GM21717 (cell line): ENCODE measurements at regions not wholly inside any gene's neighbourhood (a gene's known extent, or its start where the extent isn't known, plus 50 kb on each side); places are given as distances from the start of the nearest gene placed in this dataset.

ENCODE experiments used
- ATAC-seq: cut with Tn5 transposase; IDR thresholded peaks from one replicate; pipeline ENCODE4 v1.9.1; 2021; ENCODE audit warnings: mild to moderate bottlenecking, moderate library complexity; ENCODE audit not compliant: unreplicated experiment

DNA sequence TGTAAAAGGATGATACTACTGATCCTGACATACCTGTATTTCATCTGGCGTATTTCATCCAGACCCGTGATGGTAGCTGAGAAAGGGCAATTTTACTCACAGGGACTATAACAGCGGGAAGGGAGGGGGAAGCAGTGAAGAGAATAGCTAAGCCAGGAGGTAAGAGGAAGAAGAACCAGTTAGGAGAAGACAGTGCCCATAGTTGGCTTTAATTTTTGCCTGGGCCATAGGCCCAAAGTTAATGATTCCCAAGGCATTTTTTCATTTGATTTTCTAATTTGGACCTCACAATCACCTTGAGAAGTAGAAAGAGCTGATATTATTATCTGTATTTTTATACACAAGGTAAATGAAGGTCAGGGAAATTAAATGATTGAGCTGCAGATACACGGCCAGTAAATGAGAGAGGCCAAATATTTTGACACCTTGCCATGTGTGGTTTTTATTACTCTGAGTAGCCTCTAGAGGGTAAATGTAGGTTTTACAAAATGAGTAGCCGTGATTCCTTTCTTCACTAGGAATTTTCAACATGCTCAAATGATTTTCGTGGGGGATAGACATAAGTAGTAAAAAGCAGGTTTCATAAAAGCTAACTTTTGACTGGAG is 382.2 kb downstream of the FUT8 start:
- ATAC-seq: no peak

DNA sequence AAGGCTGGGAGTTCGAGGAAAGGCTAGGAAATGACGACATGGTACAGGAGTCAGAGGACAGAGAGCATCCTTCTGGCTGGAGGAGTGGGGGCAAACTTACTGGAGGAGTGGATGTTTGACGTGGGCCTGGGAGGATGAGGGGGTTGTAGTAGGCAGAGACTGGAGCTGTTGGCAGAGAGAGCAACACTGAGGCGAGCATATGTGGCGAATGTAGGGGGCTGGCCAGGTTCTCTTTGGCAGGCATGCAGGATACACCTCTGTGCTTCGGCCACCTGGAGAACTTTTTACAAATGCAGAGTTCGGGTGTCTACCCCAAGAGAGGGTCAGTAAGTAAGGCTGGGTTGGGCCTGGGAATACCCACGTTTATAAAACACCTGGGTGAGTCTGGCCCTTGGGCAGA is 385.7 kb downstream of the FUT8 start:
- no peak for ATAC-seq

DNA sequence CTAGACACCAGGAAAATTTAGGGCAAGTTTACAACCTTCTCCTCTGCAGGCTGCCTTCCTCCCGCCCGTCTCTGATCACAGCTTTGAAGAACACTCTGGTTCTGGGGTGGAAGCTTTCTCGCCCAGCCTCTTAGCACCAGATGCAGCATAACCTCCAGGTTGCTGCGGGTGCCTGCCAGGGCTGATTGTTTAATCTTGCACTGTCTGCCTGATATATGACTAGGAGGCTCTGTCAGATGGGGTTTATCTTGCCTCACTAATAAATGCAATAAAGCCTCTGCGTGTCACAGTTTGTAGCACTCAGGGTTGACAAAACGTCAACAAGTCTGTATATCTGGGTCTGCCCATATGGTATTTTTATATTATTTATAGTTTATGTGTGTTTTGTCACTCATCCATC is 388.2 kb downstream of the FUT8 start:
- ATAC-seq: no peak

DNA sequence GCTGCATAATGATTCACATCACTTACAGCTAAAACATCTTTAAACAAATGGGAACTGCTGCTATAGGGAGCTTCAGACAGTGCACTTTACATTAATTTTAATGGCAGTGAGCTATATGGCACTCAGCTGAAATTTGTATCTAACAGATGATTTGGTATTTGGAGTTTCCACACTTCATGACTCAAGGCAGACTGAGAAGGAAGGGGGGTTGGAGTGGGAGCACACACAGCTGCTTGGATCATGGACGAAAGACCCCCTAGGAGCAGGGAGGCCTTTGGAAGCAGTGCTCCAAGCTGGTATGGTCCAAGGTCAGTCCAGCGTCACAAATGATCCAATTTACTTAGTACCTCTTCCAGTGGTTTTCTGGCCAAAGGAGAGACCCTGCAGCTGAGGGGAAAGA is 389.7 kb downstream of the FUT8 start:
- ATAC-seq: no peak

DNA sequence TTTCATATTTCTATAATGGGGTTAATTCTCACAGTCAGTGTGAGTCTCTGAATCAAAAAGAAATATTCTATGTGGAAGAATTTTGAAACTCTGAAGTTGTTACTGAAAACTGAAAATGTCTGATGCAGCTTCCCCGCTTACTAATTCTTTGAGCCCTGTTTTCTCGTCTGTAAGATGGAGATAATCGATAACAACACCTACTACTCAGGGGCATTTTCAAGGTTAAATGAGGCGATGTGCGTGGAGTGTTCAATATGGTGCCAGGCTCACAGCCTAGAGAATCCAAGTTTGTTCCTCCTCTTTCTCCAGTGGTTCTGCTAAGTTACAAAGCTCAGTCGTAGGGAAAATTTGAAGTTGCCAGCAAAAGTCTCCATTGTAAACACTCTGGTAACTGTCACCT is 391.4 kb downstream of the FUT8 start:
- no peak for ATAC-seq

DNA sequence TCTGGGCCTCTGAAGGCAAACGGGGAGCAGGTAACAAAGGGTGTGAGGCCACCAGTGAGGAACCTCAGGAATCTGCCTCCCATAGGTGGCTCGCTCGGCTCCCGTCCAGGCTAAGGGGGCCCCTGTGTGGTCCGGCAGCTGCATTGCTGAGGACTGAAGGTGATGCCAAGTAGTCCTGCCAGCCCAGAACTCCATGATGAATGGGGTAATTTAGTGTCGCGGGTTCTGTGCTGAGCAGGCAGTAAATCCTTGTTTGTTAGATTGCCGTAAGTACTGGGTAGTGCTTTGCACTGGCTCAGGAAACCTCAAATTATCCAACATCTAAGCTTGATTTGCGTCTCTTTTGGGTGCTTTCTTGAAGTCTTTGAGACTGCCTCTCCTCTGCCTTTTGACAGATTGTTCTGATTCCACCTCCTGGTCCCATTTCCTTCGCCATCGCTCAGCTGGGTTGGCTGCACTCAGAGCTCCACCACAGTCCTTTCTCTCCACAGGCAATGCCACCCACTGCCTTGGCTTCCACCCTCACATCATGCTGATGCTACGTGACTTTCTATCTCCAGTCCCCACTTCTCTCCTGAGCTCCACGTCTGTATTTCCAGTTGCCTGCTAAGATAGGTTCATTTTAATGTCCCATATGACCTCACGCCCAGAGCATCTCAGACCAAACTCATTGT is 392.0 kb downstream of the FUT8 start:
- no peak for ATAC-seq

DNA sequence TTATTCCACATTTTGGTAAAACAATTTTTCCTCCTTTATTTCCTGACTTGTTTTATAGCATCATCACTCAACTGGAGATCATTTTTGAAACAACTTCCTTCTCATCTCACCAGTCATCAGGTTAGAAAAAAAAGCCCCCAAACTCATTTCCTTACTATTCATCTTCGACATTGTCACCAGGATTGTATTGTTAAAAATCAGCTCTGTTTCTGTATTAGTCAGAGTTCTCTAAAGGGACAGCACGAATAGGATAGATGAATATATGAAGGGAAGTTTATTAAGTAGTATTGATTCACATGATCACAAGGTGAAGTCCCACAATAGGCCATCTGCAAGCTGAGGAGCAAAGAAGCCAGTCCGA is 392.6 kb downstream of the FUT8 start:
- ATAC-seq: peak; percentile 62

DNA sequence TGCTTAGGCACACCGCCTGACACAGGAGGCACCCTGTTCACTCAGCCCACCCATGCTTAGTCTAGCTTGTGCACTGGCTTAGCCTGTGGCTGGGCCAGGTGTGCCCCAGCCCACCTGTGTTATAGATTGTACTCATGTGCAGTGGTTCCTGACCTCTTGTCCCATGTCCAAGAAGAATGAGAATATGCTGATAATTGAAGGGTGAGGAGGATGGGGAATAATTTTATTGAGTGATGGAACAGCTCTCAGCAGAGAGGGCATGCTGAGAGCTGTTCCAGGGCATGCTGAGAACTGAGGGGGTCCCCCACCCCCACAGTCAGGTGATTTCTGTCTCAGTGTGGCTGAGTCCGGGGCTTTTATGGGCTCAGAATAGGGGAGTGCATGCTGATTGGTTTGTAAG is 395.9 kb downstream of the FUT8 start:
- ATAC-seq: no peak

DNA sequence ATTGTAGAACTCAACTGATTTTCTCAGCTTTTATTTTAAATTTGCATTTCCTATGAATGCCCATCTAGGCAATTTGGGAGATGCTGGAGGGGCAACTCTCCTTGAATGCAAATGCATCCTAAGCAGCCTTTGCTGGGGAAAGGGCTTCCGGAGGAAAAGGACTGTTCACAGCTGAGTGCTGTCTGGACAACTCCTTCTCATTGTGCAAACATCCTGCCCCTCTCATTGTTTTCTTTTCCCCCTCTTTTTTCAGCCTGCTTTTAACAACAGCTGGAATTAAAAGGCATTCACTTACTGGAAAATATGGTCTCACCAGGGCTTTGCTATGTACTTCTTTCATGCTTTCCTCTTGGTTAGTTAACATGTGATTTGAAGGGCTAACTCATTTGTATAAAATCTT is 397.8 kb downstream of the FUT8 start:
- no peak for ATAC-seq

DNA sequence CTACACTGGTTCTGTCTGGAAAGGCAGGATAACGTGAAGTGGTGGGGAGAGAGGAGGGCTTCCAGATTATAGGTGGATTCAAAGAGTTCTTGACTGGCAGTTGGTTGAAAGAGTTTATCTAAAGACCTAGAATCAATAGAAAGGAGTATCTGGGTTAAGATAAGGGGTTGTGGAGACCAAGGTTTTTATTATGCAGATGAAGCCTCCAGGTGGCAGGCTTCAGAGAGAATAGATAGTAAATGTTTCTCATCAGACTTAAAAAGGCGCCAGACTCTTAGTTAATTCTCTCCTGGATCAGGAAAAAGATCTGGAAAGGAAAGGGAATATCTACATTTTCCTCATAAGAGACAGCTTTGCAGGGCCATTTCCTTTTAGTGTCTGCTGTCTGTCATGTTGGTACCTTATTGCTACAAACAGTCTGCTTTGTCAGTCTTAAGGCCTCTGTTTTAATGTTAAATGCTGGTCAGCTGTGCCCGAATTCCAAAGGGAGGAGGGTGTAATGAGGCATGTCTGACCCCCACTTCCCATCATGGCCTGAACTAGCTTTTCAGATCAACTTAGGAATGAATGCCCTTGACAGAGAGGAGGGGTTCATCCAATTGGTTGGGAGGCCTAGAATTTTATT is 401.3 kb downstream of the FUT8 start:
- ATAC-seq: no peak

DNA sequence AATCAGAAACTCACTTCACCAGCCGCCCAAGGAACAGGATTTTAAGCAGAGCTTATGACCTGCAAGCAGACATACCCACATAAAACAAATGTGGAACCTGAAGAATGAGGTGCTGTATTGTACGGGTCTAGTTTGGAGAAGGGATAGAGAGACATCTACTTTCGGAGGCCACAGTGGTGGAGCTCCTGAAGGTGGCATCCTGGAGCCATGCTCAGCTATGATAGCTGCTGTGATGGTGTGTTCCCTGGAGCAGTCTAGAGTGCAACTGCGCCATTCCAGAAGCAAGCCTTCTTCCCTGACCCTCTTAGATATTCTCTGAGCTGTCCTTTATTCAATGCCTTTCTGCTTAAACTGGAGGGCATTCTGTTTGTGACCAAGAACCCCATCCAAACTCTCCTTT is 402.6 kb downstream of the FUT8 start:
- ATAC-seq: no peak

DNA sequence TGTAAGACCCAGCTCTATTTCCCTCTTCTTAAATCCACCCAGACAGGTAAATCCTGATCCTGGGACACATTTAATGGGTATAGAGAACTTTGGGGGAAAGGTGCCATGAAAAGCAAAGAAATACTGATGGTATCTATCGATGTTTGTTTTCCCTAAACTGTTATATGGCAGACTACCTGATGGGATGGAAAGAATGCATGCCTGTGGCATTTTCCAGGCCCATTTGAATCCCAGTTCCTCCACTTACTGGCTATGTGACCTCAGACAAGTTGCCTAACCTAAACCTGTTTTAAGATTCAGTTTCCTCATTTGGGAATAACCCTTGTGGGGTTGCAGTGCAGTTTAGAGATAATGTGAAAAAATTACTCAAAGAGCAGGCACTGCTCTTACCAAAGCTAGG is 404.5 kb downstream of the FUT8 start:
- ATAC-seq: no peak

DNA sequence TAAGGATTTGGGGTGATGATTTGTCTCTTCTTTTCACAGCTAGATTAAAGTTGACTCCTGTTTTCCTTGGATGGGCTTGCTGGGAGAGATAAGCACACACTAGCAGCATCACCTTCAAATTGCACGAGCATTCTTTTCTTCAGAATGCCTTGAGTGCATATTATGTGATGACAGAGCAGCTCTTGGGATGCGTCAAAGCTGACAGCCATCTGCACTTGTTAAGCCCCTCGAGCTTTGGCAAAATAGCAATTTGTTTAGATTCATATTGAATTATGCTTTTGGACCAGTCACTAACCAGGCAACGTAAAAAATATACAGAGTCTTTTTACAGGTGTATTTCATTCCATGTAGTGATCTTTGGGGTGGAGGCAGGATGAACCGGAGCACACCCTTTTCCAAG is 407.0 kb downstream of the FUT8 start:
- ATAC-seq: no peak

DNA sequence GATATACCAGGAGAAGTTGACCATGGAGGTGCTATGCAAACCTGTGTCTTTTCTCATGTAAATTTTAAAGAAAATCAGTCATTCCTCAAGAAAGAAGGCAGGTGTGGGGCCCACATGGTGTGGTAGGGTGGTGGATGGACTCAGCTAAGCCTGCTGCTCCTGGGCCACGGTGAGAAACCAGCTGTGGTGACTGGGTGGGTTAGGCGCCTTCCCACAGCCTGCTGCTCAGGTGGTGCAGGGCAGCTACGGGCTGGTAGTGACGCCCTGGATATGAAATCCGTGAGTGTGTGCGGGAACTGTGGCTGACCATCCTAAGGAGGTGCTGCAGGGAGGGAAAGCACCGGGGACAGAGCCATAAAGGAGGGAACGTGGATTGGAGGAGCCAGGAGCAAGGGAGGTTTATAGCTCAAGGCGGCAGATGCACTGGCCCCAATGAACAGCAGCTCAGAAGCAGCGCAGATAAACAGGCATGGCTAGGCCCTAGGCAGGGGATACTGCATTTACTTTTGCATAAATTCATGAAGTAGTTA is 408.8 kb downstream of the FUT8 start:
- no peak for ATAC-seq

DNA sequence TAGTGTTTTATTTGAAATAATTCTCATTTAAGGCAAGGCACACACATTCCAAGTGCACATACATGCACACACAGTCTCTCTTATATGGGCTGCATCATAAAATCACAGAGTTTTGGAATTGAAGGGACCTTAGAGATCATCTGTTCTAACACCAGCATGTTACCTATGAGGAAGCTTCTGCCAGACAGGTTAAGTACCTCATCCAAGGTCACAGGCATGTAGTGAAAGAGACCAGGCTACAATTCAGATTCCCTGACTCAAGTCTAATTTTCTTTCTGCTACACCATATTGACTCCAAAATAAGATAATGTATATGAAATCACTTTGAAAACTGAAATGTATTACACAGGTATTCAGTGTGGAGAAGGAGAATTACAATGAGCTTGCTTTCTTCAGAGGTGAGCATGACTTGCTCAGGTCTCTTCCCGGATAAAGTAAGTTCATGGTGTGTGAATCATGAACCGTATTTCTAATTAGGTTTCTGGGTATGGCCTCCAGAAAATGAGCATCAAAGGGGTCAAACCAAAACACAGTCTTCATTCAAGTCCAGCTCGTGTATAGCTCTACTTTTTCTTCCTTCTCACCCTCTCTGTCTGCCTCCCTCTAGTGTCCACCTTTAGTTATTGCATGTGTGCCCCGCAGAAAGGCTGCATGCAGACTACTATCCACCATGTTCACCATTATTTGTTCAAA is 411.9 kb downstream of the FUT8 start:
- no peak for ATAC-seq

DNA sequence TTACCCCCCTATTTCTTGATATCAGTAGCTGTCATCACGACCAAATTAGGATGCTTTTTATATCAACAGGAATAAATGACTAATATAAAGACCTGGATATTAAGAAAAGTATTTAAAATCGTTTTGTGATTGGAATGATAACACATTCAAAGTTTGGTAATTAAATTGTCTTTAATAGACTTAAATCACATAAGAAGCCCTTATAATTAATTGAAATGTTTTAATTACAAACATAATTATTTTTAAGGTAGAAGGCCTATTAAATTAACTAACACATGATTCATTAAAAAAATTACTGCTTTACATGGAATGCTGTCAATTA is 412.4 kb downstream of the FUT8 start:
- no peak for ATAC-seq

DNA sequence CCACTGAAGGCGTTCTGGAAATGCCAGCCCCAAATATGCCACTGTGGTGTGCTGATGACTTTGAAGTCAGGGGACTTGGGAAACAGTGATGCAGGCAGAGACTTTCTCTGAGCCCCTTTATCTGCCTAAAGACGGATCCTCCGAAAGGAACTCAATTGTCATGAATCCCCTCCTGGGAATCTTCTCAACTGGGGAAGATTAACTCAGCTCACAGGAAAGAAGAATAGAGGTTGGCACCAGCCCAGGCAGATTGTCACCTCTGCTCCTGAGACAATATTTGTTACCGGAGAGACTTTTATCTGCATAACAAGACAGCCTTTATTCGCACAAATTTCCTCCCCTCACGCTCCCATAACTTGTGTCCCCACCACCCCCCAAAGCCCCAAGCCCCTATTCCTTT is 414.4 kb downstream of the FUT8 start:
- ATAC-seq: no peak

DNA sequence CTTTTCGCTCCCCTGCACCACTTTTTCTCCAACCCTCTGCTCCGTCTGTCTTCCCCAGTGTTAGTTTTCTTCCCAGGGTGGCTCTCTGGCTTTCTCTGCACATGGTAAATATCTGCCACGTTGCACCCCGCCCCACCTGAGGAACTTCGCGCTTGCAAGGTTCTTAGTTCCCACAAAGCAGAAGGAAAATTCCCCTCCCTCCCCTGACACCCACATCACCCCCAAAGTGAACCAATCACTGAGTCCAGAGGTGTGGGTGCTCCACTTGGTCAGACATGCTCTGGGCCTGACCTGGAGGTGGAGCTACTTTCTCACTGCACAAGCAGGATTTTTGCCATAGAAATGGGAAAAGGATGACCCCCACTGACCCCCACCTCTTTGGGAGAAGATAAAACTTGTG is 415.0 kb downstream of the FUT8 start:
- no peak for ATAC-seq

DNA sequence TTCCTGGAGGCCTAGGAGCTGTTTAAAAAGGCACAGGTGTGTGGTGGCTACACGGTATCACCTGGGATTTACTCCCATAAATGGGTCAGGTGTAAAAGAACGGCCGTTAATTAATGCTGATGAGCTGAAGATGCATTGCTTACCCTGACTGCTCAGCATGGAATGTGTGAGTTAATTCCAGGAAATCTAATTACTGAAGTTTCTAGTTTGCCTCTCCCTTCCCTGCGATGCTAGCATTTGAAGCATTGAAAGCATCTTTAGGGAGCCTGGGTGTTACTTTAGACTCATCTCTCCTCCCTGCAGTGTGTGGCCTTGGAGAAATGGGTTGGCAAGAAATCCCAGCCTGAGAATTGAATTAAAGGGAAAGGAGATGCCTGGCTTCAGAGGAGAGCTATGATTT is 415.9 kb downstream of the FUT8 start:
- no peak for ATAC-seq

DNA sequence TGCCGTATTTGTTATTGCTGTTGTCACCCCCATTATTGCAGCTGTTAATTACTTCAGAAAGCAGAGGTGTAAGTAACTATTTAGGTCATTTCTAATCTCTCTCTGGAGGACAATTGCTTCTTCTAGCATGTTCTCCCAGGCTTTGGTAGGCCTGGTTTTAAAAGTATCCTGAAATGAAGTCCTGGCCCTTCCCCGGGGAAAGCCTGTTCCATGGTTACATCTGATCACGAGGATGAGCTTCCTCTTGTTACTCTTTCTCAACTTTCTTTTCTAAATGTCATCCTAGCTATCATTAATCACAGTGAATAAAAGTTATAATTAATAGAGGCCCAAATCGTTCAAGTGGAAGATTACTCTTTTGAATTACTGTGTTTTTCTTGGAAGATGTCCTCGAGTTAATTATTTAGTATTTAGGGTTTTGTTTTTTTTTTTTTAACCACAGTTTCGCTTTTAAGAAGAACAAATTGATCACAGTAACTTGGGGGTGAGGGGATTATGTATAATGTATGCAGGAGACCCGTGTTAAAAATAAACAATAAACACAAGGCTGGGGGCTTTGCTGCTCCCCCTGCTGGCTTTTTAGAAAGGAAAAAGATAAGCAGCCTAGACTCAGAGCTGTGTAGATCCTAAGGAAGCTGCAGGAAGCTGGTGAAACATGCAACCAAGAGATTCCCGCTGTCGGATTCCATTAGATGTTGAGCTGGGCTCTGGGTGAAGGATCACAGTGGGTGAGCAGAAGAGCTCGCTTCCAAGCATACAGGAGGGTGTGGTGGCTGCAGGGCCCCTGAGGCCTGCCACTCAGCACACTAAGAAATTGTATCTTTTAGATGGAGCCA is 420.1 kb downstream of the FUT8 start:
- ATAC-seq: no peak

DNA sequence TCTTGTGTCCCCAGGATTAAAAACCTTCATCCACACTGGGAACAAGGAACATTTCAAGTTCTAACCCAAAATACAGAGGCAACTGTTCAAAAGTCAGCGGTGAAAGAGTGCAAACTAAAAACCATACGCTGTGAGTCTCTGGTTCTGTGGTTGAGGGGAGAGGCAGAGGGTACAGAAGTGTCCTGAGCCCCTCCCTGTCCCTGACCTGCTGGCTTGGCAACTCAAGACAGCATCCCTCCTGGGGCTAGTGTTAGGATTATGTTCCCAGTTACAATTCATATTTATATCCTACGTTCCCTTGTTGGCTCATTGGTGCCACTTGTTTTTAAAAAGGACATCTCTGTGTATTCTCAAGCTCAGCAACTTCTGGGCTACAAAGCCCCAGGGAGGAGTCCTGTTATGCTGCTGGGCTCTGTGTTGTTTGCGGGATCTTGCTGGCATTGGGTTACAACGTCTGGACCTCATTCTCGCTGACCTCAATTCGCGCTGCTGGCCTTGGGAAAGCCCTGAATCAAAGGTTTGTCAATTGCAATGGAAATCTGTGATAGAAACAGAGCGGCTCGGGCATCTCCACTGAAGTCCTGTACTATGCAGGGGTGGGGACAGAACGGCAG is 420.8 kb downstream of the FUT8 start:
- ATAC-seq: no peak
